ENCODE measurements at regions not wholly inside any gene's neighbourhood (a gene's known extent, or its start where the extent isn't known, plus 50 kb on each side); places are given as distances from the start of the nearest gene placed in this dataset.

- no peak overlapping the region for H2AFZ ChIP-seq (ENCODE audit: low read depth, low read length)
- ATAC-seq (ENCODE audit: insufficient read depth, low read depth) = no peak
Measured at GRCh38 chr9:16315720-16316119, 554.8 kb downstream of the BNC2 start.

DNA sequence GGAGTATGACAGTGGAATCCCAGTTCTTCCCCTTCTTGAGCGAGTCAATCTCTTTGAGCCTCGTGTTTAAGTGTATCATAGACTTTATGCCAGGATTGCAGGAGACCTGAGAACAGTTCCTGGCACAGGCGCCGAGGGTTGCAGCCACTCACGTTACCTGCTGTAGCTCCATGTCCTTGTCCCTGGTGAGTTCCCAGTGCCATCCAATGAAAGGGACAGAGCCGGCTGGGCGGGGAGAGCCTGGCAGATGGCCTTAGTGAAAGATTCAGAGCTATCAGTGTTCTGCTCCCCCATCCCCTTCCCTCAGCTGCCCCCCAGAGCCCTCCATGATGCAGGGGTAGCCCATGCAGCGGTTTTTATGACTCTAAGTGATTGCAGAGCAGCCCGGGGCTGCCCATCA lies 554.0 kb downstream of the BNC2 start:
- ATAC-seq (ENCODE audit: insufficient read depth, low read depth) = no peak
- H3K9ac ChIP-seq (ENCODE audit: low read depth, low read length) = no peak overlapping the region
- no peak overlapping the region for H3K4me3 ChIP-seq (ENCODE audit: low read depth in 1 of 2, low read length in 2 of 2)
- H3K36me3 ChIP-seq (ENCODE audit: insufficient read depth, low read length) = no peaks in the 10 kb centered on the region
- no peak overlapping the region for H2AFZ ChIP-seq (ENCODE audit: low read depth, low read length)
- H3K4me2 ChIP-seq (ENCODE audit: insufficient read depth, low read length) = no peak overlapping the region
- H3K4me1 ChIP-seq (ENCODE audit: insufficient read depth, low read length) = no peaks in the 10 kb centered on the region
- H3K9me3 ChIP-seq (ENCODE audit: insufficient read depth, low read length, severe bottlenecking) = no peaks in the 10 kb centered on the region
- no peaks in the 10 kb centered on the region for H4K20me1 ChIP-seq (ENCODE audit: insufficient read depth, low read length)
- DNase-seq = no peak
- no peak for TF ChIP-seq EZH2 (IDR thresholded peaks at IDR 0.05; ENCODE audit: borderline replicate concordance, low read depth, low read length, severe bottlenecking)
- no peak for TF ChIP-seq CTCF (IDR thresholded peaks at IDR 0.05; ENCODE audit: borderline replicate concordance, extremely low read depth, low read length, poor library complexity, severe bottlenecking)
- no peaks in the 10 kb centered on the region for H3K79me2 ChIP-seq (ENCODE audit: insufficient read depth, low read length)
- H3K27me3 ChIP-seq (ENCODE audit: insufficient read depth, low read length, poor library complexity) = no peaks in the 10 kb centered on the region
- H3K27ac ChIP-seq (ENCODE audit: low read length) = no peak overlapping the region

More at GRCh38 chr9:16315720-16316119, 554.8 kb downstream of the BNC2 start:
- Histone ChIP-seq H3K79me2 (ENCODE audit: insufficient read depth, low read length) (no peaks in the 10 kb centered on the region), H3K27ac (ENCODE audit: low read length) (no peak overlapping the region), H3K9me3 (ENCODE audit: insufficient read depth, low read length, severe bottlenecking) (no peaks in the 10 kb centered on the region), H3K36me3 (ENCODE audit: insufficient read depth, low read length) (no peaks in the 10 kb centered on the region), H4K20me1 (ENCODE audit: insufficient read depth, low read length) (no peaks in the 10 kb centered on the region), H3K4me1 (ENCODE audit: insufficient read depth, low read length) (no peaks in the 10 kb centered on the region), H3K4me2 (ENCODE audit: insufficient read depth, low read length) (no peak overlapping the region), H3K9ac (ENCODE audit: low read depth, low read length) (no peak overlapping the region), H3K4me3 (ENCODE audit: low read depth in 1 of 2, low read length in 2 of 2) (no peak overlapping the region), H3K27me3 (ENCODE audit: insufficient read depth, low read length, poor library complexity) (no peaks in the 10 kb centered on the region)
- no peak for TF ChIP-seq EZH2 (IDR thresholded peaks at IDR 0.05; ENCODE audit: borderline replicate concordance, low read depth, low read length, severe bottlenecking)
- no peak for TF ChIP-seq CTCF (IDR thresholded peaks at IDR 0.05; ENCODE audit: borderline replicate concordance, extremely low read depth, low read length, poor library complexity, severe bottlenecking)
- DNase-seq = no peak

- DNase-seq = no peak
Measured at GRCh38 chr9:16316911-16317817, 553.3 kb downstream of the BNC2 start.

More at GRCh38 chr9:16316911-16317817, 553.3 kb downstream of the BNC2 start:
- no peak for TF ChIP-seq CTCF (IDR thresholded peaks at IDR 0.05; ENCODE audit: borderline replicate concordance, extremely low read depth, low read length, poor library complexity, severe bottlenecking)
- TF ChIP-seq EZH2 (IDR thresholded peaks at IDR 0.05; ENCODE audit: borderline replicate concordance, low read depth, low read length, severe bottlenecking) = no peak
- Histone ChIP-seq H3K4me2 (ENCODE audit: insufficient read depth, low read length) (no peak overlapping the region), H3K27ac (ENCODE audit: low read length) (no peak overlapping the region), H4K20me1 (ENCODE audit: insufficient read depth, low read length) (no peaks in the 10 kb centered on the region), H3K4me1 (ENCODE audit: insufficient read depth, low read length) (no peaks in the 10 kb centered on the region), H2AFZ (ENCODE audit: low read depth, low read length) (no peak overlapping the region), H3K36me3 (ENCODE audit: insufficient read depth, low read length) (no peaks in the 10 kb centered on the region), H3K27me3 (ENCODE audit: insufficient read depth, low read length, poor library complexity) (no peaks in the 10 kb centered on the region), H3K79me2 (ENCODE audit: insufficient read depth, low read length) (no peaks in the 10 kb centered on the region), H3K9ac (ENCODE audit: low read depth, low read length) (no peak overlapping the region), H3K4me3 (ENCODE audit: low read depth in 1 of 2, low read length in 2 of 2) (no peak overlapping the region), H3K9me3 (ENCODE audit: insufficient read depth, low read length, severe bottlenecking) (no peaks in the 10 kb centered on the region)
- ATAC-seq (ENCODE audit: insufficient read depth, low read depth) = no peak

All from DND-41 (cell line).